ENCODE measurements at regions not wholly inside any gene's neighbourhood (a gene's known extent, or its start where the extent isn't known, plus 50 kb on each side); places are given as distances from the start of the nearest gene placed in this dataset.
"Not testable (repeated sequence)": the region's sequence is repeated elsewhere in the genome, so short reads cannot be mapped to it uniquely, and the experiment has no call there.

DNA sequence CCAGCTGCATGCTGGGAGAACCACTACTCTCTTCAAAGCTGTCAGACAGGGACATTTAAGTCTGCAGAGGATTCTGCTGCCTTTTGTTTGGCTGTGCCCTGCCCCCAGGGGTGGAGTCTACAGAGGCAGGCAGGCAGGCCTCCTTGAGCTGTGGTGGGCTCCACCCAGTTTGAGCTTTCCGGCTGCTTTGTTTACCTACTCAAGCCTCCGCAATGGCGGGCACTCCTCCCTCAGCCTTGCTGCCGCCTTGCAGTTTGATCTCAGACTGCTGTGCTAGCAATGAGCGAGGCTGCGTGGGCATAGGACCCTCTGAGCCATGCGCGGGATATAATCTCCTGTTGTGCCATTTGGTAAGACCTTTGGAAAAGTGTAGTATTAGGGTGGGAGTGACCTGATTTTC lies 581.1 kb upstream of the LCORL start:
- TF ChIP-seq, protein P1, sequence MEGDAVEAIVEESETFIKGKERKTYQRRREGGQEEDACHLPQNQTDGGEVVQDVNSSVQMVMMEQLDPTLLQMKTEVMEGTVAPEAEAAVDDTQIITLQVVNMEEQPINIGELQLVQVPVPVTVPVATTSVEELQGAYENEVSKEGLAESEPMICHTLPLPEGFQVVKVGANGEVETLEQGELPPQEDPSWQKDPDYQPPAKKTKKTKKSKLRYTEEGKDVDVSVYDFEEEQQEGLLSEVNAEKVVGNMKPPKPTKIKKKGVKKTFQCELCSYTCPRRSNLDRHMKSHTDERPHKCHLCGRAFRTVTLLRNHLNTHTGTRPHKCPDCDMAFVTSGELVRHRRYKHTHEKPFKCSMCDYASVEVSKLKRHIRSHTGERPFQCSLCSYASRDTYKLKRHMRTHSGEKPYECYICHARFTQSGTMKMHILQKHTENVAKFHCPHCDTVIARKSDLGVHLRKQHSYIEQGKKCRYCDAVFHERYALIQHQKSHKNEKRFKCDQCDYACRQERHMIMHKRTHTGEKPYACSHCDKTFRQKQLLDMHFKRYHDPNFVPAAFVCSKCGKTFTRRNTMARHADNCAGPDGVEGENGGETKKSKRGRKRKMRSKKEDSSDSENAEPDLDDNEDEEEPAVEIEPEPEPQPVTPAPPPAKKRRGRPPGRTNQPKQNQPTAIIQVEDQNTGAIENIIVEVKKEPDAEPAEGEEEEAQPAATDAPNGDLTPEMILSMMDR (IDR thresholded peaks at IDR 0.05), result not testable (repeated sequence)
- not testable (repeated sequence) for TF ChIP-seq POLR2A (IDR thresholded peaks at IDR 0.05)

Measured in heart left ventricle (tissue), 13 donors.